Suprapubic skin (tissue), 4 donors: ENCODE measurements at regions not wholly inside any gene's neighbourhood (a gene's known extent, or its start where the extent isn't known, plus 50 kb on each side); places are given as distances from the start of the nearest gene placed in this dataset.

Experiments
- EP300 ChIP-seq: sonication (generic); formaldehyde crosslinking; IDR thresholded peaks from one replicate; pipeline ENCODE4 v1.6.1; 2017; ENCODE audit warnings: antibody characterized with exemption
- POLR2A ChIP-seq, 2 donors: fragments of 450-650 bp; IDR thresholded peaks; one replicate each; pipeline ENCODE4 v1.6.1; 2017; ENCODE audit warnings: antibody characterized with exemption in 2 of 2, mild to moderate bottlenecking in 2 of 2, moderate library complexity in 2 of 2
- POLR2AphosphoS5 ChIP-seq, 3 donors: sonication (generic); formaldehyde crosslinking; IDR thresholded peaks; one replicate each; pipeline ENCODE4 v1.6.1; 2017; ENCODE audit warnings: antibody characterized with exemption in 3 of 3
- TF ChIP-seq, protein P1 (sequence below), 2 donors: fragments of 200-600 bp in 1 of 2; fragments of 450-650 bp in 1 of 2; sonication (generic) in 1 of 2; IDR thresholded peaks; one replicate each; pipeline ENCODE4 v1.5.1; 2016 to 2019; ENCODE audit warnings: antibody characterized with exemption in 2 of 2, mild to moderate bottlenecking in 1 of 2, moderate library complexity in 1 of 2

DNA sequence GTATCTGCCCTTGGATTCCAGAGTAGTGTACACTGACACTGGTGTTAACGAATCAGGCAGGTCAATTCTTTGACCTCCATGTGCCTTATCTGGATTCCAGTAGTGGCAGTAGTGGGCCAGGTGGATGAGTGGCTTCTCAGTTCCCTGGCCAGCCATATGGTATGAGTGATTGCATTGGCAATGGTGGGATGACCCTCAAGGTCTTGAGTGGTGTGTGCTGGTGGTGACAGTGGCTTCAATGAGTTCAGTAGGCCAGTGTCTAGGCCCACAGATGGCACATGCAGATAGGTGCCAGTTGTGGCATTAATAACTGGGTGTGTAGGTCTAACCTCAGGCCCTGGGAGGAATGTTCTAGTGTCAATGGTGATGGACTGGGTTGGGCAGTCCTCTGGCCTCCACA lies 674.1 kb upstream of the NXPH2 start:
- TF ChIP-seq POLR2A (IDR thresholded peaks at IDR 0.05): no peak
- TF ChIP-seq, protein P1, sequence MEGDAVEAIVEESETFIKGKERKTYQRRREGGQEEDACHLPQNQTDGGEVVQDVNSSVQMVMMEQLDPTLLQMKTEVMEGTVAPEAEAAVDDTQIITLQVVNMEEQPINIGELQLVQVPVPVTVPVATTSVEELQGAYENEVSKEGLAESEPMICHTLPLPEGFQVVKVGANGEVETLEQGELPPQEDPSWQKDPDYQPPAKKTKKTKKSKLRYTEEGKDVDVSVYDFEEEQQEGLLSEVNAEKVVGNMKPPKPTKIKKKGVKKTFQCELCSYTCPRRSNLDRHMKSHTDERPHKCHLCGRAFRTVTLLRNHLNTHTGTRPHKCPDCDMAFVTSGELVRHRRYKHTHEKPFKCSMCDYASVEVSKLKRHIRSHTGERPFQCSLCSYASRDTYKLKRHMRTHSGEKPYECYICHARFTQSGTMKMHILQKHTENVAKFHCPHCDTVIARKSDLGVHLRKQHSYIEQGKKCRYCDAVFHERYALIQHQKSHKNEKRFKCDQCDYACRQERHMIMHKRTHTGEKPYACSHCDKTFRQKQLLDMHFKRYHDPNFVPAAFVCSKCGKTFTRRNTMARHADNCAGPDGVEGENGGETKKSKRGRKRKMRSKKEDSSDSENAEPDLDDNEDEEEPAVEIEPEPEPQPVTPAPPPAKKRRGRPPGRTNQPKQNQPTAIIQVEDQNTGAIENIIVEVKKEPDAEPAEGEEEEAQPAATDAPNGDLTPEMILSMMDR (IDR thresholded peaks at IDR 0.05): no peak
- TF ChIP-seq POLR2AphosphoS5 (IDR thresholded peaks at IDR 0.05): no peak
- no peak for TF ChIP-seq EP300
